ENCODE measurements at regions not wholly inside any gene's neighbourhood (a gene's known extent, or its start where the extent isn't known, plus 50 kb on each side); places are given as distances from the start of the nearest gene placed in this dataset.
"Not testable (repeated sequence)": the region's sequence is repeated elsewhere in the genome, so short reads cannot be mapped to it uniquely, and the experiment has no call there.

- DNase-seq (ENCODE audit: low read depth in 3 of 3) = no peak
Observed at GRCh38 chr13:59300355-59301173, 863.2 kb downstream of the DIAPH3 start.

- DNase-seq (ENCODE audit: low read depth in 3 of 3) = no peak
Observed at GRCh38 chr13:59301174-59301567, 862.6 kb downstream of the DIAPH3 start.

DNA sequence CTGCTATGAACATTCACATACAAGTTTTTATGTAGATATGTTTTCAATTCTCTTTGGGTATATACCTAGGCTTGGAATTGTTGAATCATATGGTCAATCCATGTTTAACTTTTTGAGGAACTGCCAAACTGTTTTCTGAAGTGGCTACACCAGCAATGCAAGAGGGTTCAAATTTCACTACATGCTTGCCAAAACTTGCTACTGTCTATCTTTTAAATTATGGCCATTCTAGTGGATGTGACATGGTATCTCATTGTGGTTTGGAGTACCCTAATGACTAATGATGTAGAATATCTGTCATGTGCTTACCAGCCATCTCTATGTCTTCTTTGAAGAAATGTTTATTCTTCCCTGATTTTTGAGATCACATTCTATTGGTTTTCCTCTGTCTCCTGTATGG is 860.3 kb downstream of the DIAPH3 start:
- DNase-seq (ENCODE audit: low read depth in 3 of 3) = no peak

DNA sequence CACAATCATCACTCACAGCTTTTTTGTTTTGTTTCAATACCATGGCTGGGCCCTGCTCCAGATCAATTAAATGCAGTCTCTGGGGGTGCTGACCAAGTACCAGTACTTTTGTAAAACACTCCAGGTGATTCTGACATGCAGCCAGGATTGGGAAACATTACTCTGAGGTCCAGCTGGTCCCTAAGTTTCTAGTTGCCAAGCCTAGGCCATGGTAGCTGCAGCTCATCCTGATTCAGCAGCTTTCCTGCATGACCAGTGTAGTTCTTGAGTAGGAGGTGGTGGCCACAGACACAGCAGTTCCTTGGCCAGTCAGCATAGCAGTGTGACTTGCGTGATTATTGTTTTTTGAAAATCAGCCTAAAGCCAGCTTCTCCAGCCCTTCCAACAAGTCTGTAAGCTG is 859.1 kb downstream of the DIAPH3 start:
- no peak for DNase-seq (ENCODE audit: low read depth in 3 of 3)

GRCh38 chr13:59305896-59306295 is 857.8 kb downstream of the DIAPH3 start:
- DNase-seq (ENCODE audit: low read depth in 3 of 3) = no peak

DNA sequence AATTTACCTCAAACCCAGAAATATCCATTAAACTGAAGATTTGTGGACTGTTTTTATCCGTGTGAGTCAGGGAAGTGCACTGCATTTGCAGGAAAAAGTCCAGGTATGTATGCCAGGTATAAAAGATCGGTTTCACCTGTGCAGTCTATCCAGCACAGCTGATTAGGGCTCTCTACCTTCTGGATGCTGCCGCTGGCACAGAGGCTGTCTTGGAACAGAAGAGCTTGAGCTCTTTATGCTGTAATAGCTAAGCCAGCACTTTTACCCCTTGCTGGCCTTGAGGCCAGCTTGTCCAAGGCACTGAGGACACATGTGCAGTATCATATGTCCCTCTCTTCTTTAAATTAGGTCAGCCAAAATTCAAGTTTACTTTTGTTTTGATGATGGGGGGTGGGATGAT is 851.0 kb downstream of the DIAPH3 start:
- no peak for DNase-seq (ENCODE audit: low read depth in 3 of 3)

DNA sequence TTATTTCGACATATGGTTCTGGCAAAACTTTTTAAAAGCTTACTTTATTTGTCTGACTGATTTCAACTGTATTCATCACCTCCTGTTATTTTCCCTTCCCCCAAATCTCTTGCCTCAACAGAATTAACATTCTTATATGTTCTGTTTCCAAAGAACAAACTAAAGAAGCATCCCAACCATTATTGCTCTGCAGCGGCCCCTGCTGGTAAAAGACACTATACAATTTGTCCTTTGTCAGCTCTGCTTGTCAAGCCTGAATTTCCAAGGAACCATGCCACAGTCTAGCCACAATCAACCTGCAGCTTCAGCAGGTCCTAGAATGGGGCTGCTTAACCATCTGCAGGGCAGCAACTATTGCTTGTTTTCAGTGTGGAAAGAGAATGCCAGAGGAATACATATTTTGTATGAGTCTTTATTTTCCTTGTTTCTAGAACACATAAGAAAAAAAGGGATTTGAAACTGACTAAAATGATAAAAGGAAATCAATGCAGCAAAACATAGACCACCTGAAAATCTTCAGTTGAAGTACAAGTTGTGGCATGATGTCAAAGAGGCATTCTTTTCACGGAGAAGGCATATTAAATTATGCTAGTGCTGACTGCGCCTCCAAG is 845.3 kb downstream of the DIAPH3 start:
- peak in 2 of 3 experiments; percentile 7 to 13 for DNase-seq (ENCODE audit: low read depth in 3 of 3)

- DNase-seq (ENCODE audit: low read depth in 3 of 3) = no peak
Observed at GRCh38 chr13:59319276-59319675, 844.5 kb downstream of the DIAPH3 start.

DNA sequence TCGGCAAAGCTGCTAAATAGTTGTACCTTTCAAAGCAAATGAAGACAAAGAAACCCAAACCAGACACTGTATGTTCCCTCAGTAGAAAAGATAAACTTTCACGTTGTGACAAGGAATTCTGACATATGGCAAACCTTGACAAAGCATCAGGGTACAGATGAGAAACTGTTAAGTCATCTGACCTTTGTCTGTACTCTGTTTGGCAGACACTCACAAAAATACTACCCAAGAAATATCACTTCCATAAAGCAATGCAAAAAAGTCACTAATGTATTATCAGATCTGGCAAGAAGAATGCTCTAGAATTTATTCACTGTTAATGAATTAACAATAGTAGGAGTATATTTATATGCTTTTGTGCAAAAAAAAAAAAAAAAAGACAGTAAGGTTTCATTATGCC is 843.7 kb downstream of the DIAPH3 start:
- DNase-seq (ENCODE audit: low read depth in 3 of 3) = no peak

DNA sequence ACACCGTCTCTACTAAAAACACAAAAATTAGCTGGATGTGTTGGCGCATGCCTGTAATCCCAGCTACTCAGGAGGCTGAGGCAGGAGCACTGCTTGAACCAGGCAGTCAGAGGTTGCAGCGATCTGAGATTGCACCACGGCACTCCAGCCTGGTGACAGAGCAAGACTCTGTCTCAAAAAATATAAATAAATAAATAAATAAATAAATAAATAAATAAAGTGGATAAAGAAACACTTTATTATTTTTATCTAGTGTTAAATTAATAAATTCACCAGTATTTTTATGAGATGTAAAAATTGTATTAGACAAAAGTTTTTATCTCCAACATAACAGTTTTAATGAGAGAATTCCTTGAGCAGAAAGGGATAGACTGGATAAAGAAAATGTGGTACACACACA is 839.3 kb downstream of the DIAPH3 start:
- DNase-seq (ENCODE audit: low read depth in 3 of 3) = not testable (repeated sequence)

DNA sequence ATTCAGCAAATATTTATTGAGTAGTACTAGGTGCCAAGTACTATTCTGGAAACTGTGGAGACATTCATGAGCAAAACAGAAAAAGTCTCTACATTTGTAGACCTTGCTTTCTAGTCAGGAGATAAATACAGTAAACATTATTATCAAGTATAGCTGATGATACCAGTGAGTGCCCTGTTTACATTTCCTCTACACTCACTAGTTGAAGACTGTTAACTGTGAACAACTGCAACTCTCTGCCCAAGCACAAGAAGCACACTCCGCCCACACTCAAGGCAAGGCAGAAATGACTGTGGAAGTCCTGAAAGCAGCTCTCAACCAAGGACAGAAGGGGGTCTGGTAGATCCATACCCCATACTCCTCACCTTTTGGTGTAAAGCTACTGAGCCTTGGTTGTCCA is 837.0 kb downstream of the DIAPH3 start:
- no peak for DNase-seq (ENCODE audit: low read depth in 3 of 3)

- no peak for DNase-seq (ENCODE audit: low read depth in 3 of 3)
Observed at GRCh38 chr13:59330764-59331163, 833.0 kb downstream of the DIAPH3 start.

- DNase-seq (ENCODE audit: low read depth in 3 of 3) = no peak
Observed at GRCh38 chr13:59332966-59333365, 830.8 kb downstream of the DIAPH3 start.

GRCh38 chr13:59337070-59337469 is 826.7 kb downstream of the DIAPH3 start:
- DNase-seq (ENCODE audit: low read depth in 3 of 3) = no peak

- DNase-seq (ENCODE audit: low read depth in 3 of 3) = no peak
Observed at GRCh38 chr13:59340151-59340550, 823.6 kb downstream of the DIAPH3 start.

DNA sequence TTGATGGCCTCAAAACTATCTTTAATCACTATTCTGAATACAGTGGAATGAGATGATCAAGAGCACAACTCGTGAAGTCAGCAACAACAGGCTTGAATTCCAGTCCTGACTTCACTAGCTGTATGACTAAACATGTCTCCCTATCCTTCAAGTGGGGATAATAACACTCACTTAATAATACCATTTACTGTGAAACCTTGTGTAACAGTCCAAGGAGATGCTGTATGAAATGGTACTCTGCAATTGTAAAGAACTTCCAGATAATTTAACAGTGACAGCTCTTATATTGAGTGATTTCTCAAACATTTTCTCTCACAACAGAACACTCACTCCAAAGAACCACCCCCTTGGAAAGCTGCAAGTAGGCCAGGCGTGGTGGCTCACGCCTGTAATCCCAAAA is 823.1 kb downstream of the DIAPH3 start:
- no peak for DNase-seq (ENCODE audit: low read depth in 3 of 3)

DNA sequence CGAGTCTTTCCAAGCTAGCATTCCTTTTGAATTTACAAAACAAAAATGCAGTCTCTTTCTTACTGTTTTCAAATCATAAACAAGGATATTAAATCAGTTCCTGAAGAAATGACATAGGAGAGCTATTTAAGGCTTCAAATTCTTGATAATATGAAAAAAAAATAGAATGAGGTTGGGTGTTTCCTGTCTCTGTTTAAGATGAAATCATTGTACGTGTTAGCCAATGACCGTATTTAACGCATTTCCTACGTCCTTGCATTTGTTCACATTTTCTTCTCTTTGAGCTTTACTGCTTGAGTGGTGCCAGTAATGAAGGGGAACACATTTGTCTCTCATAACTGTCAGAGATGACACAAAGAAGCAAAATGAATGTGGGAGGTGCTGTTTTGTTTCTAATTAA is 821.3 kb downstream of the DIAPH3 start:
- DNase-seq (ENCODE audit: low read depth in 3 of 3) = no peak

- DNase-seq (ENCODE audit: low read depth in 3 of 3) = no peak
Observed at GRCh38 chr13:59343132-59343531, 820.6 kb downstream of the DIAPH3 start.

- DNase-seq (ENCODE audit: low read depth in 3 of 3) = no peak
Observed at GRCh38 chr13:59343993-59344822, 819.5 kb downstream of the DIAPH3 start.

- no peak for DNase-seq (ENCODE audit: low read depth in 3 of 3)
Observed at GRCh38 chr13:59345311-59345710, 818.4 kb downstream of the DIAPH3 start.

GRCh38 chr13:59346999-59347723 is 816.6 kb downstream of the DIAPH3 start:
- DNase-seq (ENCODE audit: low read depth in 3 of 3) = no peak

DNA sequence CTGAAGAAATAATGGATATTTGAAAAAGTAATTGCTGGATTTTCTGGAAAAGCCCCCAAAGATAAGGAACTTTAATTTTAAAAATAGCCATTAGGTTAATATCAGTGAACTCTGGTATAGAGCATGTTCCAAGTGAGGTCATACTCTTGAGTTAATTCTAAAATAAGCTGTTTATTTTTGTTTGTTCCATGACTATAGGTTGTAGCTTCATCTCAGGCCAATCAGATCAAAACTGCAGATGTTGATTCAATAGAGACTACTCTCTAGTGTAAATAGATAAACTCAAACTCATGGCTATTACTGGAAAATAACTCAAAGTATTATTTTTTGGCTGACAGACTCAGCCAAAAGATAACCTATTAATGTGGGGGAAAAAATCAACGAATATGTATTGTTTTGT is 815.1 kb downstream of the DIAPH3 start:
- DNase-seq (ENCODE audit: low read depth in 3 of 3) = no peak

All from stimulated activated CD4-positive, alpha-beta T cell treated with anti-CD3 and anti-CD28 coated beads, TNF-alpha, amount 100 ng/mL, for 4 hours (primary cell).